MCF 10A (cell line): ENCODE measurements at regions not wholly inside any gene's neighbourhood (a gene's known extent, or its start where the extent isn't known, plus 50 kb on each side); places are given as distances from the start of the nearest gene placed in this dataset.

ENCODE experiments used
- BruUV-seq: library from RNA; stranded (reverse); fragments of 400-500 nt; replicated peaks from 2 replicates; lab custom pipeline; 2021; lab: Mats Ljungman, UMichigan
- CTCF ChIA-PET: fragments of 300-600 bp; sonication (Branson Sonifier 250); formaldehyde crosslinking; extraction: SDS; loops from one replicate; lab custom pipeline; 2021; ENCODE audit warnings: antibody characterized with exemption, inconsistent platforms; lab: Yijun Ruan, JAX
- POLR2A ChIA-PET: fragments of 300-600, 350-650 bp; sonication (Branson Sonifier 250); formaldehyde crosslinking; extraction: SDS; loops from one replicate; lab custom pipeline; 2020; ENCODE audit warnings: antibody characterized with exemption, inconsistent platforms; lab: Yijun Ruan, JAX
- DNase-seq: peaks from one replicate; pipeline ENCODE4 v3.0.0-alpha.2; 2018; ENCODE audit not compliant: unreplicated experiment
- H3K27ac Mint-ChIP-seq: one replicate; pipeline ENCODE4 v1.8.0; 2022; ENCODE audit warnings: mild to moderate bottlenecking, low read depth, mixed read lengths; ENCODE audit not compliant: unreplicated experiment
- H3K27me3 Mint-ChIP-seq: one replicate; pipeline ENCODE4 v1.8.0; 2022; ENCODE audit warnings: mixed read lengths; ENCODE audit not compliant: insufficient read depth, unreplicated experiment
- H3K36me3 Mint-ChIP-seq: one replicate; pipeline ENCODE4 v1.8.0; 2022; ENCODE audit warnings: mild to moderate bottlenecking, moderate library complexity, mixed read lengths; ENCODE audit not compliant: insufficient read depth, unreplicated experiment
- H3K4me1 Mint-ChIP-seq: one replicate; pipeline ENCODE4 v1.8.0; 2022; ENCODE audit warnings: mixed read lengths; ENCODE audit not compliant: insufficient read depth, unreplicated experiment
- H3K4me3 Mint-ChIP-seq: one replicate; pipeline ENCODE4 v1.8.0; 2022; ENCODE audit warnings: mild to moderate bottlenecking, moderate library complexity, mixed read lengths; ENCODE audit not compliant: unreplicated experiment
- H3K9me3 Mint-ChIP-seq: one replicate; pipeline ENCODE4 v1.8.0; 2022; ENCODE audit warnings: mixed read lengths; ENCODE audit not compliant: unreplicated experiment
- intact Hi-C: fragments of 100-400 bp; cut with micrococcal nuclease; formaldehyde crosslinking; loops from 2 replicates; pipeline ENCODE4 v1.14.1; 2022
- TF ChIP-seq, protein P1 (sequence below): fragments of 200-600 bp; IDR thresholded peaks from one replicate; pipeline ENCODE4 v1.8.0; 2022; ENCODE audit warnings: antibody characterized with exemption, mild to moderate bottlenecking; ENCODE audit not compliant: unreplicated experiment

DNA sequence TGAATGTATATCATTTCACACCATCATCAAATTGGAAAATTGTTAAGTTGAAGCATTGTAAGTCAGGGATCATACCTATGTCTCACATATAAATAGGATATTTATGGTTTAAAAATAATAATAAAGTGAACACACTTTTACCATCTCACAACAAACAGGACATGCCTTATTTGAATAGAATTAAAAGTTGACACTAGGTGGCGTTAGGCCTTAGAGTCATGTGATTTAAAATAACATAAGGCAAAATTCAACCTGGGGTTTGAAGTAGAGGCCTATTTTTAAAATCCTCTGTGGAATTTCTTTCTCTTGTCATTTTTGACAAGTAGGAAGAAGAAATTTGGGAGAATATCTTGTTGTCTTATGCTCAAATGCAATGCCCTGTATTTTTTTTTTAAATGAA, 184.7 kb upstream of the PCDH15 start:
- ChIA-PET CTCF (interaction anchor here (0.7 to 1.1 kb wide), 2 partner anchors 229 to 519 kb away, joined by 4 read pairs; no protein-coding TSS in a partner anchor), POLR2A (no interaction called here)
- DNase-seq: peak; percentile 37
- intact Hi-C loops: no loop called here
- TF ChIP-seq, protein P1, sequence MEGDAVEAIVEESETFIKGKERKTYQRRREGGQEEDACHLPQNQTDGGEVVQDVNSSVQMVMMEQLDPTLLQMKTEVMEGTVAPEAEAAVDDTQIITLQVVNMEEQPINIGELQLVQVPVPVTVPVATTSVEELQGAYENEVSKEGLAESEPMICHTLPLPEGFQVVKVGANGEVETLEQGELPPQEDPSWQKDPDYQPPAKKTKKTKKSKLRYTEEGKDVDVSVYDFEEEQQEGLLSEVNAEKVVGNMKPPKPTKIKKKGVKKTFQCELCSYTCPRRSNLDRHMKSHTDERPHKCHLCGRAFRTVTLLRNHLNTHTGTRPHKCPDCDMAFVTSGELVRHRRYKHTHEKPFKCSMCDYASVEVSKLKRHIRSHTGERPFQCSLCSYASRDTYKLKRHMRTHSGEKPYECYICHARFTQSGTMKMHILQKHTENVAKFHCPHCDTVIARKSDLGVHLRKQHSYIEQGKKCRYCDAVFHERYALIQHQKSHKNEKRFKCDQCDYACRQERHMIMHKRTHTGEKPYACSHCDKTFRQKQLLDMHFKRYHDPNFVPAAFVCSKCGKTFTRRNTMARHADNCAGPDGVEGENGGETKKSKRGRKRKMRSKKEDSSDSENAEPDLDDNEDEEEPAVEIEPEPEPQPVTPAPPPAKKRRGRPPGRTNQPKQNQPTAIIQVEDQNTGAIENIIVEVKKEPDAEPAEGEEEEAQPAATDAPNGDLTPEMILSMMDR: peak; percentile 28
- Mint-ChIP-seq H3K4me1 (no peaks in the 10 kb centered on the region), H3K4me3 (no peak overlapping the region), H3K27me3 (no peaks in the 10 kb centered on the region), H3K27ac (no peak overlapping the region), H3K36me3 (no peaks in the 10 kb centered on the region), H3K9me3 (no peaks in the 10 kb centered on the region)
- no TSS peak for BruUV-seq

DNA sequence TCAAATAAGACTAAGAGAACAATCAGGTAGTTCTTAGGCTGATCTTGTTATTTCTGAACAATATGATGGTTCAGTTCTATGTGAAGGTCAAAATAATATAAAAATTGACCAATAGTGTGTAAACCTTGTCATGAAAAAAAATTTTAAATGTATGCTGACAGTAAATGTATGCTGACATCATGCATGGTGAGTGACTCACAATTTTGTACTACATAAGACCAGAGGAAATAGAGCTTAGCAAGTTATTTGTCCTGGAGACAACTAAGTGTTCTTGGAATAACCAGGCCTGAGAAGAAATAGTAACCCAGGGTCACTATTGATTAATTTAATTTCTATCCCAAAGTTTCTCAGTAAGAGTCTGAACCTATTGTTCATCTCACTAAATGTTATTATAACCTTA, 182.2 kb upstream of the PCDH15 start:
- Mint-ChIP-seq H3K4me1 (no peaks in the 10 kb centered on the region), H3K4me3 (no peak overlapping the region), H3K27me3 (no peaks in the 10 kb centered on the region), H3K9me3 (no peaks in the 10 kb centered on the region), H3K27ac (no peak overlapping the region), H3K36me3 (no peaks in the 10 kb centered on the region)
- CTCF ChIA-PET: interaction anchor here (1.2 kb wide), 1 partner anchor 10 kb away, joined by 7 read pairs; no protein-coding TSS in a partner anchor
- no peak for DNase-seq
- POLR2A ChIA-PET: no interaction called here
- intact Hi-C loops: no loop called here
- BruUV-seq: no TSS peak
- TF ChIP-seq, protein P1: no peak

DNA sequence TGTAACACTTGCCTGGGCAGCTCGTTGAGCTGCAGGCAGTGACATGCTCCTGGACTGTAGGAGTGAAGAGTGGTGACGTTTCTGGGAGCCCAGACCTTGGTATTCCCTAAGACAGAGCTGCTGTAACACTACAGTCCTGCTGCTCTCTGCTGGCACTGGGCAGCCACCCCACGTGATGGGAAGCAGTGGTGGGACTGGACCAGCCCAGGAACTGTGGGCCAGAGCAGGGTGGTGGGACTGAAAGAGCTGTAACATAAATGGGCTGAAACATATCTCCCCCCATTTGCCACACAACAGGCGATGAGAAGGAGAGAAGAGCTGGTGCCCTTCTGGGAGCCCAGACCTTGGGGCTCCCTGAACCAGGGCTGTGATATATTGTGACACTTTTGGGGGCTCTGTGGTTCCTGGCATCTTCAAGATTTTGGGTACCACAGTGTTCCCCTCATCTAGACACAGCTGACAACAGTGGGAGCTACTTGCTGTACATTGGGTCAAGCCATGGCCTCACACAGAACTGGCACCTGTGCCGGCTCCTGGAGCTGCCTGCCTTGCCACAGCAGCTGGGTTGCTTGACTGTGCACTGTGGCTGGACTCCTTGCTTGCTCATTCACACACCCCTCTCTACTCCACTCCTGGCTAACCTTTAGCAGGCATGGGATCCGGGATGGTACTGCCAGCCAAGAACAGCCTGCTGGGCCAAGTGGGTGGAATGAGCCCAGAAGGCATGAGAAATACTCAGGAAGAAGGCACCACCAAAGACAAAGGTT, 161.3 kb upstream of the PCDH15 start:
- TF ChIP-seq, protein P1: no peak
- intact Hi-C loops: no loop called here

DNA sequence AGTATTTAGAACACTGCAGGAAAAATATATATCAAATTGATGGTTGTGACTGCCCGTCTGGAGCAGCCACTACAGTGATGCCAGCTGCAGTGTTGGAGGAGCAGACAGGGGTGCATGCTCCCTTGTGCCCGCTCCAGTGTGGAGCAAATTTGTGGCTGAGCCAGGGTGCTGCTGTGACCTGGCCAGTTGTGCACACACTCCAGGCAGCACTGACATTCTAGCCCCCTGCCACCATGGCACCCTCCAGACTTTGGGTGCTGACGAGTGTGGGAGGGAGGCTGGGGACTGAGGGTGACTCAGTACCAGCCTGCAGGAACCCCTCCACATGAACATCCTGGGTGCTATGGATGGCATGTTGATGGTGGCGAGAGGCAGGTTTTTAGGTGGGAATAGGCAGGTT, 160.0 kb upstream of the PCDH15 start:
- no peak for DNase-seq
- Mint-ChIP-seq H3K36me3 (no peaks in the 10 kb centered on the region), H3K9me3 (no peaks in the 10 kb centered on the region), H3K4me3 (no peak overlapping the region), H3K27ac (no peak overlapping the region), H3K4me1 (no peaks in the 10 kb centered on the region), H3K27me3 (peaks cover 23% of the 10 kb centered on the region)
- intact Hi-C loops: no loop called here
- TF ChIP-seq, protein P1: no peak
- POLR2A ChIA-PET: no interaction called here
- CTCF ChIA-PET: no interaction called here
- no TSS peak for BruUV-seq

More for the DNA sequence above, 161.3 kb upstream of the PCDH15 start:
- H3K36me3 Mint-ChIP-seq: no peaks in the 10 kb centered on the region
- ChIA-PET POLR2A (no interaction called here), CTCF (interaction anchor here (0.6 kb wide), 1 partner anchor 1608 kb away, joined by 3 read pairs; no protein-coding TSS in a partner anchor)
- DNase-seq: no peak
- H3K27me3 Mint-ChIP-seq: peaks cover 22% of the 10 kb centered on the region
- no TSS peak for BruUV-seq
- no peak overlapping the region for H3K27ac Mint-ChIP-seq
- no peaks in the 10 kb centered on the region for H3K9me3 Mint-ChIP-seq
- no peaks in the 10 kb centered on the region for H3K4me1 Mint-ChIP-seq
- no peak overlapping the region for H3K4me3 Mint-ChIP-seq
